Spleen (tissue), 11 donors: ENCODE measurements at regions not wholly inside any gene's neighbourhood (a gene's known extent, or its start where the extent isn't known, plus 50 kb on each side); places are given as distances from the start of the nearest gene placed in this dataset.
A peak's percentile ranks its signal among the peaks of the same experiment; 100 is the strongest.

ENCODE experiments used
- DNase-seq: peaks from one replicate; pipeline ENCODE4 v3.0.0-alpha.2; 2020
- H3K27ac ChIP-seq, 8 donors: fragments of 200-600 bp; sonication (generic) in 7 of 8; 1 replicate in 4 of 8; 2 replicates in 4 of 8; pipeline versions ENCODE4 v1.5.0 to v1.8.0; 2016 to 2021; ENCODE audit warnings: inconsistent platforms in 4 of 8, mild to moderate bottlenecking in 4 of 8, moderate library complexity in 1 of 8
- H3K27me3 ChIP-seq, 7 donors: fragments of 200-600 bp; sonication (generic) in 6 of 7; replicated peaks in 1 of 7; 1 replicate in 4 of 7; 2 replicates in 3 of 7; pipeline versions ENCODE4 v1.5.0 to v1.8.0; 2016 to 2021; ENCODE audit warnings: inconsistent platforms in 3 of 7, mild to moderate bottlenecking in 1 of 7
- H3K36me3 ChIP-seq, 6 donors: fragments of 200-600 bp; sonication (generic) in 5 of 6; 1 replicate in 4 of 6; 2 replicates in 2 of 6; pipeline versions ENCODE4 v1.5.0 to v1.8.0; 2016 to 2021; ENCODE audit warnings: inconsistent platforms in 2 of 6
- H3K4me1 ChIP-seq, 6 donors: fragments of 200-600 bp; sonication (generic) in 5 of 6; 1 replicate in 3 of 6; 2 replicates in 3 of 6; pipeline versions ENCODE4 v1.5.0 to v1.8.0; 2016 to 2021; ENCODE audit warnings: inconsistent platforms in 3 of 6
- H3K4me3 ChIP-seq, 8 donors: fragments of 200-600 bp; sonication (generic) in 7 of 8; 1 replicate in 4 of 8; 2 replicates in 4 of 8; pipeline versions ENCODE4 v1.5.0 to v1.8.0; 2016 to 2021; ENCODE audit warnings: inconsistent platforms in 4 of 8, mild to moderate bottlenecking in 4 of 8, moderate library complexity in 2 of 8
- H3K9me3 ChIP-seq, 8 donors: fragments of 200-600 bp; sonication (generic) in 7 of 8; 1 replicate in 4 of 8; 2 replicates in 4 of 8; pipeline versions ENCODE4 v1.5.0 to v1.8.0; 2016 to 2021; ENCODE audit warnings: inconsistent platforms in 4 of 8
- CTCF ChIP-seq, 11 experiments: fragments of 200-600 bp in 7 of 11; fragments of 450-650 bp in 4 of 11; sonication (generic) in 4 of 11; IDR thresholded peaks in 8 of 11; conservative IDR thresholded peaks in 3 of 11; 1 replicate in 7 of 11; 2 replicates in 4 of 11; pipeline versions ENCODE4 v1.4.0 to v1.8.0; 2016 to 2021; ENCODE audit warnings: antibody characterized with exemption in 11 of 11, inconsistent platforms in 4 of 11, mild to moderate bottlenecking in 1 of 11
- POLR2A ChIP-seq, 3 donors: fragments of 450-650 bp; IDR thresholded peaks; one replicate each; pipeline ENCODE4 v1.5.1; 2017; ENCODE audit warnings: antibody characterized with exemption in 3 of 3, mild to moderate bottlenecking in 1 of 3
- POLR2AphosphoS5 ChIP-seq, 3 donors: sonication (generic); formaldehyde crosslinking; IDR thresholded peaks; one replicate each; pipeline ENCODE4 v1.5.1; 2017; ENCODE audit warnings: antibody characterized with exemption in 3 of 3
- WGBS, 5 donors: extraction: QIAGEN DNeasy Blood & Tissue Kit in 3 of 5; methylation state at CpG; one replicate each; pipeline versions ENCODE4 v1.1.5 to v1.1.7; 2013 to 2018; 5-methylcytosine and 5-hydroxymethylcytosine counted together
- intact Hi-C: fragments of 100-400 bp; cut with DNase I; formaldehyde crosslinking; loops from one replicate; pipeline ENCODE4 v1.15.0; 2023; ENCODE audit warnings: low total_unique reads
- donor health status: healthy with polysubstance abuse.
- donor health status: DM: no; HTN: no; CAD: no; lungs with moderate emphysema.
- donor health status: DM: no; HTN: no; CAD: no.
- donor health status: Bipolar disorder and iron deficiency.
- donor health status: healthy.
- donor health status: DM: no; HTN: no; CAD: no.
- donor health status: DM: yes; HTN: yes; CAD: no.

GRCh38 chr4:8700531-8700930, 108.0 kb downstream of the CPZ start:
- intact Hi-C loops: no loop called here
- Histone ChIP-seq H3K4me3 (no peak overlapping the region), H3K27ac (no peak overlapping the region), H3K27me3 (peaks cover 0 to 86% (median 3%) of the 10 kb centered on the region in 7 donors), H3K9me3 (peaks cover 0 to 10% (median 0%) of the 10 kb centered on the region in 8 donors), H3K4me1 (no peaks in the 10 kb centered on the region), H3K36me3 (no peaks in the 10 kb centered on the region)
- TF ChIP-seq POLR2A (IDR thresholded peaks at IDR 0.05): no peak
- no peak for TF ChIP-seq CTCF (IDR thresholded peaks at IDR 0.05 in 8 of 11, conservative IDR thresholded peaks at IDR 0.05 in 3 of 11)
- TF ChIP-seq POLR2AphosphoS5 (IDR thresholded peaks at IDR 0.05): no peak
- WGBS, 5 donors: 49 to 65% (median 59%) methylated on average over 17 of the region's 17 CpGs
- peak; percentile 54 for DNase-seq

- Histone ChIP-seq H3K4me3 (no peak overlapping the region), H3K36me3 (no peaks in the 10 kb centered on the region), H3K27ac (no peak overlapping the region), H3K4me1 (no peaks in the 10 kb centered on the region), H3K9me3 (peaks cover 0 to 10% (median 0%) of the 10 kb centered on the region in 8 donors), H3K27me3 (peaks cover 0 to 86% (median 3%) of the 10 kb centered on the region in 7 donors)
- no peak for TF ChIP-seq POLR2A (IDR thresholded peaks at IDR 0.05)
- no peak for TF ChIP-seq POLR2AphosphoS5 (IDR thresholded peaks at IDR 0.05)
- TF ChIP-seq CTCF (IDR thresholded peaks at IDR 0.05 in 8 of 11, conservative IDR thresholded peaks at IDR 0.05 in 3 of 11): no peak
- intact Hi-C loops: no loop called here
- WGBS, 5 donors: 82 to 91% (median 85%) methylated on average over 22 to 24 of the region's 24 CpGs
- DNase-seq: peak; percentile 73
Measured at GRCh38 chr4:8699479-8700145, 107.0 kb downstream of the CPZ start.

GRCh38 chr4:8699063-8699385, 106.5 kb downstream of the CPZ start:
- peaks cover 0 to 10% (median 0%) of the 10 kb centered on the region in 8 donors for H3K9me3 ChIP-seq

More at GRCh38 chr4:8699063-8699385, 106.5 kb downstream of the CPZ start:
- TF ChIP-seq POLR2AphosphoS5 (IDR thresholded peaks at IDR 0.05): no peak
- TF ChIP-seq CTCF (IDR thresholded peaks at IDR 0.05 in 8 of 11, conservative IDR thresholded peaks at IDR 0.05 in 3 of 11): no peak
- TF ChIP-seq POLR2A (IDR thresholded peaks at IDR 0.05): no peak
- Histone ChIP-seq H3K27me3 (peaks cover 0 to 85% (median 3%) of the 10 kb centered on the region in 7 donors), H3K27ac (no peak overlapping the region), H3K36me3 (no peaks in the 10 kb centered on the region), H3K4me3 (no peak overlapping the region), H3K4me1 (no peaks in the 10 kb centered on the region)
- 68 to 86% (median 79%) methylated on average over 4 of the region's 4 CpGs for WGBS, 5 donors
- intact Hi-C loops: no loop called here
- DNase-seq: no peak
